Kidney epithelial cell (primary cell): ENCODE measurements at regions not wholly inside any gene's neighbourhood (a gene's known extent, or its start where the extent isn't known, plus 50 kb on each side); places are given as distances from the start of the nearest gene placed in this dataset.

ENCODE experiments used
- DNase-seq: peaks from one replicate; pipeline ENCODE4 v3.0.0-alpha.2; 2010; ENCODE audit warnings: low read depth
- H3K27me3 ChIP-seq: 2 replicates; pipeline ENCODE4 v1.6.0; 2011; ENCODE audit warnings: low read length; ENCODE audit not compliant: control insufficient read depth, insufficient read depth
- H3K36me3 ChIP-seq: 2 replicates; pipeline ENCODE4 v1.5.1; 2011; ENCODE audit warnings: low read length; ENCODE audit not compliant: control insufficient read depth, insufficient read depth
- H3K4me3 ChIP-seq: 2 replicates; pipeline ENCODE4 v1.5.1; 2011; ENCODE audit warnings: low read depth, mild to moderate bottlenecking, control low read depth, low read length
- TF ChIP-seq, protein P1 (sequence below): IDR thresholded peaks from 2 replicates; pipeline ENCODE4 v1.5.1; 2011; ENCODE audit warnings: mild to moderate bottlenecking, moderate library complexity, low read length, control low read depth, inconsistent platforms; ENCODE audit not compliant: insufficient read depth, poor library complexity, severe bottlenecking

DNA sequence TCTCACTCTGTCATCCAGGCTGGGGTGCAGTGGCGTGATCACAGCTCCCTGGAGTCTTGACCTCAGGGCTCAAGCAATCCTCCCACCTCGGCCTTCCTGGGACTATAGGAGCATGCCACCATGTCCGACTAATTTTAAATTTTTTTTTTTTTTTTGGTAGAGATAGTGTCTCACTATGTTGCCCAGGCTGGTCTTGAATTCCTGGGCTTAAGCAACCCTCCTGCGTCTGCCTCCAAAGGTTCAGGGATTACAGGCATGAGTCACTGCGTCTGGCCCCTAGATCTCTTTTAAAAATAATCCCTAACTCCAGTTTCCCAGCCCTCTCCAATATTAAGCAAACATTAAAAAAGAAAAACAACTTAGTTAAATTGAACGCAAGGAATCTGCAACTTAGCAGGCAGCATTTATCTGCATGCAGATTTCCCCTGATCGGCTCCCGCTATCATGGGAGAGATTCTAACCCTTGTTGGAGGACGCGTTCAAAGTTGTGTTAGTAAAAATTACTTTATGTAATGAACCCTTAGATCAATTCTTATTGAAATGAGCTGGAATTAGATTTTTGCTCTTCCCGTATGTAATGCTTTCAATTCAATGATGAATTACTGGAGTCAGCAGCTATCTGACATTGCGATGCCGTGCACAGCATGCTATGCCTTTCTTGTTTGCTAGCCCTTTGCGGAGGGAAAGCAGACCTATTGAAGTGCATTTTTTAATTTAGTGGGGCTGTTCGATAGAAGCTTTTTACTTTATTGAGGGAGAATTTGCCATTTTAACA, 171.7 kb downstream of the HAPSTR1 start:
- H3K4me3 ChIP-seq, result no peak overlapping the region
- DNase-seq, result no peak
- no peaks in the 10 kb centered on the region for H3K36me3 ChIP-seq
- TF ChIP-seq, protein P1, sequence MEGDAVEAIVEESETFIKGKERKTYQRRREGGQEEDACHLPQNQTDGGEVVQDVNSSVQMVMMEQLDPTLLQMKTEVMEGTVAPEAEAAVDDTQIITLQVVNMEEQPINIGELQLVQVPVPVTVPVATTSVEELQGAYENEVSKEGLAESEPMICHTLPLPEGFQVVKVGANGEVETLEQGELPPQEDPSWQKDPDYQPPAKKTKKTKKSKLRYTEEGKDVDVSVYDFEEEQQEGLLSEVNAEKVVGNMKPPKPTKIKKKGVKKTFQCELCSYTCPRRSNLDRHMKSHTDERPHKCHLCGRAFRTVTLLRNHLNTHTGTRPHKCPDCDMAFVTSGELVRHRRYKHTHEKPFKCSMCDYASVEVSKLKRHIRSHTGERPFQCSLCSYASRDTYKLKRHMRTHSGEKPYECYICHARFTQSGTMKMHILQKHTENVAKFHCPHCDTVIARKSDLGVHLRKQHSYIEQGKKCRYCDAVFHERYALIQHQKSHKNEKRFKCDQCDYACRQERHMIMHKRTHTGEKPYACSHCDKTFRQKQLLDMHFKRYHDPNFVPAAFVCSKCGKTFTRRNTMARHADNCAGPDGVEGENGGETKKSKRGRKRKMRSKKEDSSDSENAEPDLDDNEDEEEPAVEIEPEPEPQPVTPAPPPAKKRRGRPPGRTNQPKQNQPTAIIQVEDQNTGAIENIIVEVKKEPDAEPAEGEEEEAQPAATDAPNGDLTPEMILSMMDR, result no peak
- H3K27me3 ChIP-seq, result no peaks in the 10 kb centered on the region

GRCh38 chr16:9264067-9264466, 172.6 kb downstream of the HAPSTR1 start:
- Histone ChIP-seq H3K27me3 (no peaks in the 10 kb centered on the region), H3K4me3 (no peak overlapping the region), H3K36me3 (no peaks in the 10 kb centered on the region)
- DNase-seq, result no peak
- TF ChIP-seq, protein P1, result no peak

DNA sequence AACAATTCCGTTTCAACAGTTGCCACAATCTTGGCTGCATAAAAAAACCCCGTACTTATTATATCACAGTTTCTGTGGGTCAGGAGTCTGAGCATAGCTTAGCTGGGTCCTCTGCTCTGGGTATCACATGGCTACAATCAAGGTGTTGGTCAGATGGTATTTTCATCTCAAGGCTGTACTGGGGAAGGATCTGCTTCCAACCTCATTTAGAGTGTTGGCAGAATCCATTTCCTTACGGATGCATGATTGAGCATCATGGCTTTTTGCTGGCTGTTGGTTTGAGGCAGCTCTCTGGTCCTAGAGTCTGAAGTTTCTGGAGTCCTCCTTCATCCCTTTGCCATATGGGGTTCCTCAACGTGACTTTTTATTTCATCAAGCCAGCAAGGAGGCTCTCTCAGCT, 177.0 kb downstream of the HAPSTR1 start:
- Histone ChIP-seq H3K36me3 (no peaks in the 10 kb centered on the region), H3K27me3 (no peaks in the 10 kb centered on the region), H3K4me3 (no peak overlapping the region)
- DNase-seq, result no peak
- TF ChIP-seq, protein P1, result no peak

GRCh38 chr16:9270424-9270823, 179.0 kb downstream of the HAPSTR1 start:
- TF ChIP-seq, protein P1, result no peak
- DNase-seq, result no peak
- Histone ChIP-seq H3K36me3 (no peaks in the 10 kb centered on the region), H3K27me3 (no peaks in the 10 kb centered on the region), H3K4me3 (no peak overlapping the region)

DNA sequence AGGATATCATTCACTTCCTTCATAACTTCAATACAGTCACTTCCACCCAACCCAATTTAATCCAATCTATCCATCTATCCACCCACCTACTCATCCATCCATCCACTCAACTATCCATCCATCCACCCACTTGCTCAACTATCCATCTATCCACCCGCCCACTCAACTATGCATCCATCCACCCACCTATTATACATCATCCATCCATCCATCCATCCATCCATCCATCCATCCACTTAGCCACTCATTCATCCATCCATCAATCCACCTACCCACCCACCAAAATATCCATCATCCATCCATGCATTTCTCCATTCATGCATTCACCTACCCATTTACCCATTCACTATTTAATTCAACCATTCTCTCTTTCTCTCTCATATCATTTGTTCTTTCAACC, 179.5 kb downstream of the HAPSTR1 start:
- TF ChIP-seq, protein P1, result no peak
- Histone ChIP-seq H3K4me3 (no peak overlapping the region), H3K27me3 (no peaks in the 10 kb centered on the region), H3K36me3 (no peaks in the 10 kb centered on the region)
- DNase-seq, result no peak

DNA sequence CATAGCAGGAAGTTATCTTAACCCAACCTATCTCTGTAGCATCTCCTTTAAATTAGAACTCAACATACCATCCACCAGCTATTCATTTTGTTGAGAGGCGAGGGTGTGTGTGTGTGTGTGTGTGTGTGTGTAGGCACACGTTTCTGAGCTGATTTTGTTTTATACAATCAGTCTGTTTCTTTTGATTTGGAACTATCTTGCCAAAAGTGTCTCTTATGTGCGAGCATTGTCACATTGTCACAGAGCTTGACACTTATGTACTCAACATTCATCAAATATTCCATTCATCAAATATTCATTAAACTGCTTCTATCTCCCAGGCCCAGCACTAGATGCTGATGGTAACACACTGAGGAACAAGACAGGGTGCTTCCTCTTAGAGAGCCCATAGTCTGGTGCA, 180.4 kb downstream of the HAPSTR1 start:
- no peaks in the 10 kb centered on the region for H3K27me3 ChIP-seq
- TF ChIP-seq, protein P1, result no peak
- H3K36me3 ChIP-seq, result no peaks in the 10 kb centered on the region
- H3K4me3 ChIP-seq, result no peak overlapping the region
- no peak for DNase-seq
